ENCODE measurements at regions not wholly inside any gene's neighbourhood (a gene's known extent, or its start where the extent isn't known, plus 50 kb on each side); places are given as distances from the start of the nearest gene placed in this dataset.

DNA sequence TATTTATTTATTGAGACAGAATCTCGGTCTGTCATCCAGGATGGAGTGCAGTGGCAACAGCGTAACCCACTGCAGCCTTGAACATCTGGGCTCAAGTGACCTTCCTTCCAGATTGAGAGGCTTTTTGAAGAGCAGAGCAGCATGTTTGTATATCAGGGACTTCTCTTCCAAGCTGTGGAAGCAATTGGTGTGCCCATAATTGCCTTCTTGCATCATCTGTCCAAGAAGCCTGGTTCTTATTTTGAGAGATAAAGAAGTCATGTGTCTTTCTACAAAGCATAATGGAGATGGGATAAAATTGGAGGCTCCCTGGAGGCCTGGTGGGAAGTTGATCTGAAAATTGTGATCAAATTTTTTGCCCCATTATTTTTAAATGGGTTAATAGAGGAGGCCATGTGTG is 183.8 kb upstream of the MCTP2 start:
- no peak for DNase-seq

DNA sequence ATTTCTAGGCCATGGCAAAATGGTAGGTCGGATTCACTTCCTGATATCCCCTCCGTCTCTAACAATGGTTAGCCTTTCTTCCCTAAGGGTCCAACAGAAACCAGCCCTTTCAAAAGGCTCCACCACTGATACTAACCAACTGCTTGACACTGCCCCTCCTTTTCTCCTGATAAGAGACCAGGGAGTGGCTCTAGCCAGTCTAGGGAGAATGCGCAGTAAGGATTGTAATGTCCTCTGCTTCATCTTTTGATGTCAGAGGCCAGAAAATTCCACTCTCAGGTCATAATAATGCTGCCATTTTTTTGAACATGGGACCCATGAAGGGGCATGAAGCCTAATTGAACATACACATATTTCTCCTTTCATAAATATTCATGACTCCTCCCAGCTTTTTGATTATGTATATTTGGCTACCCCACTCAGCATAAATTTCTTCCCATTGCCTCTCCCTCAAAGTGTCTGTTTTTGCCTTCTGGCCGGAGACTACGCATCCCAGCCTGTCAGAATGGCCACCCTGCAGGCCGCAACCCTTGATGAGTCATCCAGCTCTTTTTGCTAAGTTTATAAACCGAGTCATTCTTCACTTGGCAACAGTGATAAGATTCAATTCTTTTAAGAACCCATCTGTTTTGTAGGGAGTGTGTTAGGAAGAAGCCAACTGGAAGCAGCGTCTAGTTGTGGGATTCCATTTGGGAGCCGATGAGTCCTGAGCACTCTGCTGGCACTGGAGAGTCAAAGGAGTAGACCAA is 189.0 kb upstream of the MCTP2 start:
- DNase-seq, result no peak

DNA sequence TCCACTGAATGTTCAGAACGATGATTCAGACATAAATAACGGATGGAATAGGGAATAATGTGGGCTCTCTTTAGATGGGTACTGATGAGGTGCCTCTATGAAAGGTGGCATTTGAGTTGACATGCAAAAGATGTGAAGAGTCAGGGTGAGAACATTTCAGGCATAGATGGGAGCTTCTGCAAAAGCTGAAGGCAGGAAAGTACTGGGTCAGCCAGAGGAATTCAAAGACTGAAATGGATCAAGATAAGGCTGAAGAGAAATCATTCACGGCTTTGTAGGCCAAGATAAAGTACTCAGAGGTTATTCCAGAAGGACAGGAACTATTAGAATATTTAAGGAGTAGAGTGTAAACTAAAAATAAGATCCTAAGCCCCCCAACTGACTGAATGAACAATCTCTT is 189.6 kb upstream of the MCTP2 start:
- no peak for DNase-seq

DNA sequence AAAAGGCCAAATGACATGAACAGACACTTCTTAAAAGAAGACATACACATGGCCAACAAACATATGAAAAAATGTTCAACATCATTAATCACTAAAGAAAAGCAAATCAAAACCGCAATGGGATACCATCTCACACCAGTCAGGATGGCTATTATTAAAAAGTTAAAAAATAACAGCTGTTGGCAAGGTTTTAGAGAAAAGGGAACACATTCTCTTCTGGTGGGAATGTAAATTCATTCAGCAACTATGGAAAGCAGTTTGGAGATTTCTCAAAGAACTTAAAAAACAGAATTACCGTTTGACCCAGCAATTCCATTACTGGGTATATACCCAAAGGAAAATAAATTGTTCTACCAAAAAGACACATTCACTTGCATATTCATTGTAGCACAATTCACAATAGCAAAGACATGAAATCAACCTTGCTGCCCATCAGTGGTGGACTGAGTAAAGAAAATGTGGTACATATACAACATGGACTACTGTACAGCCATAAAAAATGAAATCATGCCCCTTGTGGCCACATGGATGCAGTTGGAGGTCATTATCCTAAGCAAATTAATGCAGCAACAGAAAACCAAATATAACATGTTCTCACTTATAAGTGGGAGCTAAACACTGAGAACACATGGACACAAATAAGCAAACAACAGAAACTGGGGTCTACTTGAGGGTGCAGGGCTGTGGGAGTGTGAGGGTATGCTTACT is 190.7 kb upstream of the MCTP2 start:
- DNase-seq, result no peak

DNA sequence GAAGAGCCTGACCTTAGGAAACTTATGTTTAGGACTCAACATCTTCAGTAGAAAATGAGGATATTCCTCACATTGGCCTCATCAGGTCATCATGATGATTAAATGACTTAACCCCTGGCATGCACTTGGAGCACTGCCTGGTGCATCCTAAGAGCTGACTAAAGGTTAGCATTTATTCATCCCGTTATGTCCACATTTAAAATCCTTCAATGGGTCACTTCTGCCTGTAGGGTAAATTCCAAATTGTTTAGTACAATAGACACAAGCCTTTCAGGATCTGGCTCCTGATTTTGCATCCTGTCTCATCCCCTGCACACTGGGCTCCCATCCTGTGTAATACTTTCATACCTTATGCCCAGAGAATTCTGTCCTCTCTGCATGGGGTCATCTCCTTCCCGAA is 195.2 kb upstream of the MCTP2 start:
- no peak for DNase-seq

DNA sequence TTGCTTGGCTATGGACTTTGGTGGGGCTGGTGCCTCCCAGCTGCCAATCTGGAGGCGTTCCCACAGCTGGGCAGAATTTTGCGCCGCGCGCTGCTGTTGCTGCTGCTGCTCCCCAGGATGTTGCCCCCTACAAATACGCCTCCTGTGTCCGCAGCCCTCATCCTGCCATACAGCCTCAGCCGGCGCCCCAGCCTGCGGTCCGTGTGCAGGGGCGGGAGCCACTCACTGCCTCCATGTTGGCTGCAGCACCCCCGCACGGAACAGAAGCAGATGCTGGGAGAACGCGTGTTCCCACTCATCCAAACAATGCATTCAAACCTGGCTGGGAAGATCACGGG is 197.7 kb upstream of the MCTP2 start:
- no peak for DNase-seq

DNA sequence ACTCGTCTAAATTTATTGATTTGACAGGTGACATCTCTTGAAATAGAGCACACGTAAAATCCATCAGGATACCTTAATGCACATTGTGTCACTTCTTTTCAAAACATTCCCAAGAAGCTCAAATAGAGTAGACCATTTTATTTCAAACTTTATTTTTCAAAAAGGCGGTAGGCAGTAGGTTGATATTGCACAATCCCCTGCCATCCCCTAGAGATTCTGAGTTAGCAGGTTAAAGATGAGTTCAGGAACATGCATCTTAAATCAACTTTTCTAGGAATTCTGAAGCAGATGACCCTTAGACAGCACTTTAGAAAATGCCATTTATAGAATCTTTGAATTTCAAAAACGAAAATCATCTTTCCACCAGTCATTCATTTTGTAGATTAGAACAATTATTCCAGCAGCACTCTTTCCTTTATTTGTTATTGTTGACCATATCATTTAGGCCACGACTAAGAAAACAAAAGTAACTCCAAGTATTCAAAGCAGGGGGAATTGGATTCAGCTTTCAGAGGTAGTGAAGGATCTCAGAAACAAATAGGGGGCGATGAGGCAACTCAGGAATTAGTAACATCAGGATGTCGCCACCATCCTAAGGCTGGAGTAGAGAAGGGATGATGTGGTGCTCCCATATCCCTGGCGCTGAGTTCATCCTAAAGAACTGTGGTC is 198.2 kb upstream of the MCTP2 start:
- DNase-seq, result no peak

DNA sequence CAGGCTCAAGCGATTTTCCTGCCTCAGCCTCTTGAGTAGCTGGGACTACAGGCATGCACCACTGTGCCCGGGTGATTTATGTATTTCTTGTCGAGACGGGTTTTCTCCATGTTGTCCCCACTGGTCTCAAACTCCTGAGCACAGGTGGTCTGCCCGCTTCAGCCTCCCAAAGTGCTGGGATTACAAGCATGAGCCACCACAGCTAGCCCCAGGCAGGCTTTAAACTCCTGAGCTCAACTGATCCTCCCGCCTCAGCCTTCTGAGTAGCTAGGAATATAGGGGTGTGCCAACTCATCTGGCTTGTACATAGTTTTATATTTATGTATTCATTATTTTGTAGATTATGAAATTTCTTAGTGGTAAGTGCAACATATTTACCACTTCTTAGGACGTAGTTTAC is 198.8 kb upstream of the MCTP2 start:
- no peak for DNase-seq

DNA sequence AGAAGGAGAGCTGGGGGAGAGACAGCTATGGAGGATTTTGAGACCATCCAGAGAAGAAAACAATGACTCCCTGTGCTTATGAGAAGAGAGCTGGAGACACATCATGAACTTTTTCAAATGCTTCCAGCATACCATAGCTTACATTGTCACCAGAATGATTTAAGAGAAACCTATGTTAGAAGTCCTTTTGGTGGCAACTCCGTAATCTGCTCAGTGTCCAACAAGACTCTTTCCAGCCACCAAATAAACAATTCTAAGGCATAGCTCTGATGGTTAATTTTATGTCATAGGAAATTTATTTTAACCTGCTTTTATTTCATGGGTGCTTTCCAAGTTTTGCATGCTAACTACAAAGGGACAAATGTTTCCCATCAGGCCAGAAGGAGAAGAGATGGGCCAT is 200.3 kb upstream of the MCTP2 start:
- DNase-seq, result no peak

DNA sequence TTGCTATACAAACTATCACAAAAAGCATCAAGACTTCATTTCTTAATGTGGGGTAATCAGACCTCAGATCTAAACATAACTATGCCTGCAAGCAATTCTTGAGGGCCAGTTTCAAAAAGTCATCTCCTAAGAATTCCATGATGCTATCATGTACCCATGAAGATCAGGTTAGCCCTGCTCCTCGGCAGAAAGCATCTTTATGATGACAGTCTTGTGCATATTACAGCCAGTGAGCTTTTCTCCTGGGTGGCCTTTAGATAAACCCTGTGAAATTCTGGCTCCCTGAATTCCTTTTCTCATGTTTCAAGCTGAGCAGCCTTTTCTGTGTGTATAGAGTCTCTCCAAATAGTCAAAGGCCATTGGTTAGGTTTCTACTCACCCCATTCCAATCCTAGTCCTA is 201.9 kb upstream of the MCTP2 start:
- no peak for DNase-seq

DNA sequence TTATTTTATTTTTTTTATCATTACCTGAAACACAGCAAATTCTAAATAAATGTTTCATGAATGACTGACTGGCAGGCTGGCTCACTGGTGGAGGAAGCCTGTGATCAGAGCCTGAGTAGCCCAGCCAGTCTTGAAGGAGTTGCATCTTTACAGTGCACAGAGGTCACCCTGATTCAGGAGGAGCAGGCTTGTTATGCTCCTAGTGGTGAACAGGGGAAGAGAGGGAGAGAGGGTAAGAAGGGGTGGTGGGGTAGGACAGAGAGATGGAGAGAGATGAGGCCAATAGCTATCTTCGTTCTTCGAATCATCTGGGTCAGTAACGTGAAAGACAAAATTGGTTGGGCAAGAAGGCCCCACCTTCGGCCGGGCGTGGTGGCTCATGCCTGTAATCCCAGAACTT is 202.6 kb upstream of the MCTP2 start:
- no peak for DNase-seq

DNA sequence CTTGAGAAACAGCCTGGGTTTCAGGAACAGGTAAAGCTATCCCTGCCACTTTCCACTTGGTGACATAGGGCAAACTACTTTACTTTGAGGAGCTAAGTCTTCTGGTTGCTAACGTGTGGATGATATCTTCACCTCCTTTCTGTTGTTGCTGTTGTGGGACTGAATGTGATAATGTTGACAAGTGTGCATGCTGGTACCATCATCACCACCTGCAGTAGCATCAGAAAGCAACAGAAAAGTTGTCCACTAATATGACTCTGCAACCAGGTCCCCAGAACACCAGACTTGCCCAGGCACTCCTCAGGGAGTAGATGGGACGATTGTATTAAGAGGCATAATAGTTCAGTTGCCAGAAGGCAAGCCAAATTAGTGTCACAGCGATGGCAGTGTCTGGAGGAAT is 203.2 kb upstream of the MCTP2 start:
- no peak for DNase-seq

DNA sequence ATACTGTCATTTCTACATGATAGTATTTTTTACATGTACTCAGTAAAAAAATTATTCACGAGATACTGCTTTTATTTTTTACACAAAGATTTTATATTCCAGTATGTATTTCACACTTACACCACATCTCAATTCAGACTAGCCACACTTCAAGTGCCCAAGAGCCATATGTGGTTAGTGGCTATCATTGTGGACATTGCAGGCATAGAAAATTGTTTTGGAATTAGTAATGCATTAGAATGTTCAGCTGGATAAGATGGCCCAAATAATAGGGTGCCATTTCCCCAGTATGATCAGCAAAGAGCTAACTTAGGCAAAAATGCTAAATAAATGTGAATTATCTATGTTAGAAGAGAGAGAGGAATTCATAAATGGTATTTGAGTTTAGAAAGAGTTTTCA is 203.8 kb upstream of the MCTP2 start:
- no peak for DNase-seq

DNA sequence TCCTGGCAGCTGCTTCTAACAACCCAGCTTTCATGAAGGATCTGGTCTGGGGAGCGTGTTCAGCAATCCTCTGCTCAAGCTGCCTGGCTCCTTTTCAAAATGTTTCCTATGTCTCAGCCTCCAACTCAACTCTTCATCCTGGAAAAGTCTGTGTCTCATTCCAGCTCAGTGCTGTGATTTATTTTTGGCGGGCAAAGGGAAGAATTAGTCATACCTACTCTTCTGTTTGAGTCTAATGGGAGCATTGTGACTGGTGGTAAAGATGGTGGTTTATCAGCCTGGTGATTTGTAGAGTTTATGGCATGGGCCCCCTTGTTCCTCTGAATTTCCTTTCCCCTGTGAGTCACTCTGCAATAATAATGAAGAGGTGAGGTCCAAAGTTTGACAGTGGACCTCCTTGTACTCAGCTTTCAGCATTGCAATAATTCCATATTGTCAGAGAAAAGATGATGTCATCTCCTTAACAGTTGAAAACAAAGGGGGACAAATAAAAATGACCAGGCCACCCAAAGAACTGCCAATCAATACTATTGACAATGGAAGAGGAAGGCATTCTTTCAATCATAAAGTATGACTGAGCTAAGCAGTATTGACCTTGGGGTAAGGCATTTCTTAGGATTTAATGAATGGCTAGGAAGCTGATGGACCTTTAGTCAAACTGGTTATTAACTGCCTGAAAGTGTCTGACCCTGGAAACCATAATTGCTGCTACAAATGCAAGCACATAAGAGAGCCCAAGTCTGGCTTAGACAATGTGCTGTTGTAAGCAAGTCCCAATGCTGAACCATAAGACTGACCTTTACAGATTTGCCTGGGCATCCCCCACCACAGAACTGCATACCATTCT is 204.7 kb upstream of the MCTP2 start:
- no peak for DNase-seq

DNA sequence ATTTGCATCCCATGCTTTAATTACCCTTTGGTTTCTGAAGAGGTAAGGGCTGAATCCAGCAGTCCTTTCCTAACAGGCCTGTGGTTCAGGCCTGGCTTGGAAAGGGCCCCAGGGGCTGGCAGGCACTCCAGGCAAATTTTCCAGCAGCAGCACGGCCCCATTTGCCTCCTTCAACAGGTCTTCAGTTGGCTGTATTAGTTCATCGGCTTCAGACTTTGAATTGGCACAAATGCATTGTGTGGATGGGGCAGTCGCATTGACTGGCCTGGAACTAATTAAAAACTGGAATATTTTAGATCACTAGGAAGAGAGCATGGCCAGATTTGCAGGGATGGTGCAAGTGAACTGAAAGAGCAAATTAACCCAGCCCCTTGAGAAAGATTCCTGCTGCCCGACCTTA is 207.8 kb upstream of the MCTP2 start:
- no peak for DNase-seq

DNA sequence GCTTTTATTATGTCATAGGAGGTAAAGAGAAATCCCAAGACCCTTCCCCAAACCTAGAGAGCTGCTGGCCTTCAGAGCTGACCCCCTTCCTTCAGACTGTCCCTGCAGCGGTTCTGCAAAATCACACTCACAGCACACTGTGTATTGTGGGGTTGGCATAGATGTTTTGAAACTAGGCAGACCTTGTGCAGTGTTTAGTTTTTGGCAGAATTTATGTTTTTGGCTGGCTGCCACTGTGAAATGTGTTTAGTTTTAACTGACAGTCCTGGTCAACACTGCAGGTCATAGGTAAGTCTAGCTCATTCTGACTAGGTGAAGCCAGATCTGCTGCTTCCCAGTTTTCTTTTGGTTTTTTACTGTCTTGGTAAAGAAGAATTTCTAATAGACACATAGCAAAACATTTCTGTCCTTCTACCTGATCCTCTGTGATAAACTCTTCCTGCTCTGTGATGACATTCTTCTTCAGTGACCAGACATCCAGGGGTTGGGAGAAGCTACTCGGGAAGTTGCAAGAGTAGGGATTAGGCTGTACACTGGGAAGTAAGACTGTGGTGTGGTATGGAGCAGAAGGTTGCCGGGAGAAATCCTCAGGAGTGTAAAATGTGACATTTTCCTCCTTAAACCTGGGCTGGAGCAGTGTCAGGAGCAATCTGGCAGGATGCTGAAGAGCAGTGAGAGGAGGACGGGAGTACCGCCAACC is 209.6 kb upstream of the MCTP2 start:
- DNase-seq, result no peak

DNA sequence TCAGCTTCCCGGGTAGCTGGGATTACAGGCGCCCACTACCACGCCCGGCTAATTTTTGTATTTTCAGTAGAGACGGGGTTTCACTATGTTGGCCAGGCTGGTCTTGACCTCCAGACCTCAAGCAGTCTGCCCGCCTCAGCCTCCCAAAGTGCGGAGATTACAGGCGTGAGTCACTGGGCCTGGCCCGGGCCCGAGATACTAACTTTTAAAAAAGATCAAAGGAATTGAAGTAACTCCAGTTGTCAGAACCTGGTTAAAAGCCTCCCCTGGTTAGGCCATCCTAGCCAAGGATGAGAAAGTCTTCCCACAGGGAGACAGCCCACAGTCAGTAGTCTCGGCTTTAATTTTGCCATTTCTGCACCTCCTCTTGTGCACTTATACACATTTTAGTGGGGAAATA is 212.3 kb upstream of the MCTP2 start:
- no peak for DNase-seq

DNA sequence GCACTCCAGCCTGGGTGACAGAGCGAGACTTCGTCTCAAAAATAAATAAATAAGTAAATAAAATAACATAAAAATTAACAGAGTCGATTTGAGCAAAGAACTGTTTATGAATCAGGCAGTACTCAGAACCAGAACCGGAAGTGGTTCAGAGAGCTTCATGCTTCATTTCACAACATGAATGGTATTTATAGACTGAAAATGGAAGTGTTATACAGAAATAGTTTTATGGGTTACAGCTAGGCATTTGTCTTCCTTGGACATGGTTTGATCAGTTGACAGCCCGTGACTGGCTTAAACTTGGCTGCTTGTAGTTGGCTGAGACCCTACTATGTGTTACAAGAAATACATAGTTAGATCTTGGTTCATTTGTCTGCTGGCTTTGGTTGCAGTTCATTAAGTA is 216.0 kb upstream of the MCTP2 start:
- no peak for DNase-seq

DNA sequence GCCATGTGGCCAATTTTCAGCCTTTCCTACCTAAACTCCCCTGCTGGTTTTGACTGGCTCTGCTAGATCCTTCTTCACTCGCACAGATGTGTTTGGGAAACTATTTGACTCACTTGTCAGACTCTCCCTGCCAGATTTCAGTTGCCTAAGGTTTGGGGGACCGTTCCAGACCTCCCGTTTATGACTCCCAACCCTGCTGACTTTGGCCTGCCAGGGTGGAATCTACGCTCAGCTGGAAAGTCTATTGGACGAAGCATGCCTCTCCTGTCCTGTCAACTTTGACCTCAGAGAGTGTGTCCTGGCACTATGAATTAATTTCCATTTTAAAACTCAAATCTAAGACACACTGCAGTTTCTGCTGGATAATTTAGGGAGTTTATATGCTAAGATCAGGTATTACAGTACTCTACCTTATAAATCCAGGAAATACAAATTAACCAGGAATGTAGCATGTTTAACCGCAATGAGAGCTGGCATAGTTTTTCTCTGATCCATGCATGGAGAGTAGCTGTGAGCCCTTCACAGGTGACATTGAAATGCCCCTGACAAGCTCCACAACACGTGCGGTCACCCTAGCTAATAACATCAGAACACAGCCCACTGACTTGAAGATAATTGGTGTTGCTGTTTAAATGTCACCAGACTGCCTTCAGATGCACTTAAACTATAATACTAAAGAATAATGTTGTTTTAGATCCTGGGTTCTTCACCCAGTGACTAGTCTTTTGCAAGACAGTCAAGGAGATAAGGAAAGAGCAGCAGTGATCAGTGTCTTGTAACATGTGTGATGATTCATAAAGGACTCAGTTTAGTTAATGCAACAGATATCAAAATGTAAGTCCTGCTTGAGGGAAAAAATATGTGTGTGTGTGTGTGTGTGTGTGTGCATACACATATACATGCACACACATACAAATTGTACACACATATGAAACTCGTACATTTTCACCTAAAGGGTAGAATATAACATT is 223.0 kb upstream of the MCTP2 start:
- DNase-seq, result no peak

DNA sequence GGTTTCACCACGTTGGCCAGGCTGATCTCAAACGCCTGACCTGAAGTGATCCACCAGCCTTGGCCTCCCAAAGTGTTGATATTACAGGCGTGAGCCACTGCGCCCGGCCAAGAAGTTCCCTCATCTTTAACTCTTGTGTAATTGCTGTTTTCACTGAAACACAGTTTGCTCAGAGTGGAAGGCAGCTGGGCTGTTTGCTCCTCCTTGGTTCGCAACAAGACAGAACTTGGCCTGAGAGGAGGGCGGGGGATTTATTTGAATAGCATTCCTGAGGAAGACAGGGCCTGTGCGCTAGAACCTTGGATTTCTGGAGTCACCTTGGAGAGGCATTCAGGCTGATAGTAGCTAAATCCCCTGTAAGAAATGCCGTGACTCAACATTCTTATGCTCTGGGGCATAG is 226.7 kb upstream of the MCTP2 start:
- DNase-seq, result no peak

DNA sequence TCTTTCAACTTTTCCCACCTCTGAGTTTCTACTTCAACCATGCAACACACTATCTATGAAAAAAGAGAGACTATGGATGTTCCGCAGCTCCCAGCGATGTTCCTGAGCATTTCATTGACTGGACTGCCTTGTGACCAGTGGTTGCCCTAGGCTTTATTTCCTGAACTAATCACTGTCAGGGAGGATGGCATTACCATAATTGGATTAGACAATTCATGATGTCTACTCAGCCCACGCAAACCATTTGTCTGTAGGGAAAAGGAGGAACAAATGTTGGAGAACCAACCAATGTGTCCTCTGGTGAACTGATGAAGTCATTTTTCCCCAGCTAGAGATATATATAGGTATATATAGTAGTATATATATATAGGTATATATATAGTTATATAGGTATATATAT is 229.3 kb upstream of the MCTP2 start:
- DNase-seq, result no peak

Data from NCI-H1436 (cell line).